ENCODE measurements at regions not wholly inside any gene's neighbourhood (a gene's known extent, or its start where the extent isn't known, plus 50 kb on each side); places are given as distances from the start of the nearest gene placed in this dataset.

DNA sequence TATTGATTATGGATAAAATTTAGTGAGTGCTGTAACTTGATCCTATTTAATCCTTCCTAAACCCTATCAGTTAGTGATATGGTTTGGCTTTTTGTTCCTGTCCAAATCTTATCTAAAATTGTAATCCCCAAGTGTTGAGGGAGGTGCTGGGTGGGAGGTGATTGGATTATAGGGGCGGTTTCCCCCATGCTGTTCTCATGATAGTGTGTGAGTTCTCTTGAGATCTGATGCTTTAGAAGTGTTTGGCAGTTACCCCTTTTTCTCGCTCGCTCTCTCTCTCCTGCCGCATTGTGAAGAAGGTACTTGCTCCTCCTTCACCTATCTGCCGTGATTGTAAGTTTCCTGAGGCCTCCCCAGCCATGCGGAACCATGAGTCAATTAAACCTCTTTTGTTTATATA is 134.0 kb upstream of the SUCLG2 start:
- DNase-seq (ENCODE audit: low spot score) (no peak), ATAC-seq (no peak)
- intact Hi-C loops (cut with DNase I): no loop called here

- ATAC-seq (no peak), DNase-seq (ENCODE audit: low spot score) (no peak)
- intact Hi-C loops (cut with DNase I): no loop called here
Measured at GRCh38 chr3:67783281-67784250, 129.2 kb upstream of the SUCLG2 start.

- ATAC-seq (no peak), DNase-seq (ENCODE audit: low spot score) (no peak)
- intact Hi-C loops (cut with DNase I): no loop called here
Measured at GRCh38 chr3:67781871-67782270, 127.5 kb upstream of the SUCLG2 start.

GRCh38 chr3:67781218-67781617 is 126.8 kb upstream of the SUCLG2 start:
- no peak for ATAC-seq
- no peak for DNase-seq (ENCODE audit: low spot score)
- intact Hi-C loops (cut with DNase I): no loop called here

- ATAC-seq (no peak), DNase-seq (ENCODE audit: low spot score) (no peak)
- intact Hi-C loops (cut with DNase I): no loop called here
Measured at GRCh38 chr3:67774676-67775075, 120.3 kb upstream of the SUCLG2 start.

GRCh38 chr3:67765575-67765974 is 111.2 kb upstream of the SUCLG2 start:
- DNase-seq (ENCODE audit: low spot score): no peak
- no peak for ATAC-seq
- intact Hi-C loops (cut with DNase I): no loop called here

GRCh38 chr3:67745296-67745695 is 90.9 kb upstream of the SUCLG2 start:
- no peak for DNase-seq (ENCODE audit: low spot score)
- intact Hi-C loops (cut with DNase I): no loop called here
- no peak for ATAC-seq

DNA sequence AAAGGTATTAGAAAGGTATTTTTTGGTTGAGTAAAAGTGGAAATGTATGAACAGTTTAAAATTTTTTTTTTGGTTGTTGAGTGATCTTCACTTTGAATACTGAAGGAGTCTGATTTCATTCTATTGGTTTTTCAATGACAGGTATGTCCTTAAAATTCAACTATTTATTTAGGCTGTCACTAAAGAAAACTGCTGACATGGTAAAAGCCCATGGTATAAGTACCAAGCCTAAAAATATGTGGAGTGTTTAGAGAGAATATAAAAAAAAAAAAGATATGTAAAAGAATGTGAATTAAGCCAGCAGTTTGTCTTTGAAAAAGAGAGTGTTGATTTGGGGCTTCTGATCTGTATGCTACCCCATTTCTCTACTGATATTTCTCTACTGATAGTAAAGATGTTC is 90.3 kb upstream of the SUCLG2 start:
- no peak for DNase-seq (ENCODE audit: low spot score)
- intact Hi-C loops (cut with DNase I): no loop called here
- ATAC-seq: no peak

GRCh38 chr3:67739851-67740250 is 85.4 kb upstream of the SUCLG2 start:
- DNase-seq (ENCODE audit: low spot score): no peak
- intact Hi-C loops (cut with DNase I): no loop called here

DNA sequence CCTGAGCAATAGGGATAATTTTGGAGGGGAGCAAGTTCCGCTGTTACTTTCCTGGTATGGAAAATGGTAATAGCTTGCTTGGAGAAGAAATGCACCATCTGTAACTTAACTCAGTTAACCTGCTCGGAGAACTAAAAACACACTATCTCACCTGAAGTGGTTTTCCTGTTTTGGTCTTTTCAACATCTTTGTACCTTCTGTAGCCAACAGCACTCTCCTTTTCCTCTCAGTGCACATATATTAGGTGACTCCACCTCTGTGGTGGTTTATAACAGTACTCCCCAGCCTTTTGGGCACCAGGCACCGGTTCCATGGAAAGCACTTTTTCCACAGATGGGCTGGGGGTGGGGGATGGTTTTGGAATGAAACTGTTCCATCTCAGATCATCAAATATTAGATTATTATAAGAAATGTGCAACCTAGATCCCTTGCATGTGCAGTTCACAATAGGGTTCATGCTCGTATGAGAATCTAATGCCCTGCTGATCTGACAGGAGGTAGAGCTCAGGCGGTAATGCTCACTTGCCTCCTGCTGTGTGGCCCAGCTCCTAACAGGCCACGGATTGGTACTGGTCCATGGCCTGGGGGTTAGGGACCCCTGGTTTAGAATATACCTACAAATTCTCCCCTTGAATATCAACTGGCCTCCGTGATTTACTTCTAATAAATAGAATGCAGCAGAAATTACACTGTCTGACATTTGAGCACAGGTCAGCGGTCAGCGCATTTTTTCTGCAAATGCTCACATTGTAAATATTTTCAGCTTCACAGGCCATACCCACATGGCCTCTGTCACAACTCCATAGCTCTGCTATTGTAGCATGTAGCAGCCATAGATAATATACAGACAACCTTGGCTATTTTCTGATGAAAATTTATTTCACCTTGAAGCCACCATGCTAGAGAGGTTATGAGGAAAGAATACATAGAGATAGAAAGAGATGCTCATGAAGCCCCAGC is 83.8 kb upstream of the SUCLG2 start:
- ATAC-seq (no peak), DNase-seq (ENCODE audit: low spot score) (no peak)
- intact Hi-C loops (cut with DNase I): no loop called here

More at GRCh38 chr3:67739851-67740250, 85.4 kb upstream of the SUCLG2 start:
- ATAC-seq: no peak

GRCh38 chr3:67737140-67737539 is 82.7 kb upstream of the SUCLG2 start:
- intact Hi-C loops (cut with DNase I): no loop called here
- DNase-seq (ENCODE audit: low spot score) (no peak), ATAC-seq (no peak)

GRCh38 chr3:67733269-67733950 is 79.0 kb upstream of the SUCLG2 start:
- intact Hi-C loops (cut with DNase I): no loop called here
- ATAC-seq: no peak
- DNase-seq (ENCODE audit: low spot score): no peak

GRCh38 chr3:67724434-67724833 is 70.0 kb upstream of the SUCLG2 start:
- no peak for DNase-seq (ENCODE audit: low spot score)
- intact Hi-C loops (cut with DNase I): no loop called here

GRCh38 chr3:67723863-67724262 is 69.5 kb upstream of the SUCLG2 start:
- intact Hi-C loops (cut with DNase I): no loop called here

More at GRCh38 chr3:67724434-67724833, 70.0 kb upstream of the SUCLG2 start:
- ATAC-seq: no peak

DNA sequence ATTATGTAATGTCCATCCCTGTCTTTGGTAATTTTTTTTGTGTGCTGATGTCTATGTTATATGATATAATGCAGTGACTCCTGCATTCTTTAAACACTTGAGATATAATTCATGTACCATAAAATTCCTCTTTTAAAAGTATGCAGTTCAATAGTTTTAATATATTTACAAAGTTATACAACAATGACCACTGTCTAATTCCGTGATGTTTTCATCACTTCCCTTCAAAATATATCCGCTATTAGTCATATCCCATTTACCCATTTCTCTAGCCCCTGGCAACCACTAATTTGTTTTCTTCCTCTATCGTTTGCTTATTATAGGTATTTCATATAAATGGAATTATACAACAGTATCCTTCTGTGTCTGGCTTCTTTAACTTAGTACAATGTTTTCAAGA is 64.9 kb upstream of the SUCLG2 start:
- DNase-seq (ENCODE audit: low spot score): no peak
- ATAC-seq: no peak
- intact Hi-C loops (cut with DNase I): no loop called here

More at GRCh38 chr3:67723863-67724262, 69.5 kb upstream of the SUCLG2 start:
- ATAC-seq (no peak), DNase-seq (ENCODE audit: low spot score) (no peak)

DNA sequence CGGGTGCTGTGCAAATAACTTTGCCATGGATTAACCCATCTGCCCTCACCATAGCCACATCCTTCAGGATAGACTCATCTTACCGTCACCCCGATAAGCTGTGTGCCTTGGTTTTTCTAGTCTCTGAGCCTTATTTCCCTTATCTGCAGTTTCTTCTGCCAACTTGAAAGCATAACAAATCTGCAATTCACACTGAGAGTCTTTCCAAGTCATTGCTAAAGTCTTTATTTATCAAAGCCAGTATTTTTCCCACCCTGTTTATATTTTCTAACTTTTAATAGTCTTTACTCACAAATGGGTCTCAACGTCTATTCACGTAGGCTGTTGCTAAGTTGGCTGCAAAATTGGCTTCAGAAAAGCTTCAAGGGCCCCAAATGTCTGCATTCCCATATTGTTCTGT is 61.6 kb upstream of the SUCLG2 start:
- ATAC-seq: no peak
- no peak for DNase-seq (ENCODE audit: low spot score)
- intact Hi-C loops (cut with DNase I): no loop called here

GRCh38 chr3:67713764-67714469 is 59.5 kb upstream of the SUCLG2 start:
- DNase-seq (ENCODE audit: low spot score): no peak
- intact Hi-C loops (cut with DNase I): no loop called here
- ATAC-seq: no peak

DNA sequence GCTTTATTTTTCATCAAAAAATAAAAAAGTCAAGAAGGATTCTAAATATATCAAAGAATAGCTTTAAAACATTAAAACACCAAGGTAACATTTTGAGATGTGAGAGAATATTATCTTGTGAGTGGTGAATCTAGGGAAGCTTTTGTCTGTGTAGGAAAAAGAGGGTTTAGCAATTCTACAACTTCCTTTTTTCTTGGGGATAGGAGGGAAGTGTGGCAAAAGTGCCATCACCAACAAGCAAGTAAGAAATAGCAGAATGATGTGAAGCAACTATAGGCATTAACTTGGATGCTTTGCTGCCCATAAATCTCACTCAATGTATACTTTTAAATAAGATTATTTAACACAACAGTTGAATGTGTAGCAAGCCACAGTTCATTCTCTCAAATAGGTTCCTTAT is 57.8 kb upstream of the SUCLG2 start:
- intact Hi-C loops (cut with DNase I): no loop called here
- no peak for DNase-seq (ENCODE audit: low spot score)
- ATAC-seq: no peak

GRCh38 chr3:67710396-67710795 is 56.0 kb upstream of the SUCLG2 start:
- intact Hi-C loops (cut with DNase I): no loop called here
- DNase-seq (ENCODE audit: low spot score): no peak
- ATAC-seq: no peak

All from sciatic nerve (tissue), 2 donors.